Ishikawa (cell line): ENCODE measurements at regions not wholly inside any gene's neighbourhood (a gene's known extent, or its start where the extent isn't known, plus 50 kb on each side); places are given as distances from the start of the nearest gene placed in this dataset.

ENCODE experiments used
- CEBPB ChIP-seq: IDR thresholded peaks from 2 replicates; pipeline ENCODE4 v1.6.1; 2012
- CREB1 ChIP-seq: IDR thresholded peaks from 2 replicates; pipeline ENCODE4 v1.6.1; 2012; ENCODE audit warnings: low read depth
- EGR1 ChIP-seq: IDR thresholded peaks from 2 replicates; pipeline ENCODE4 v1.6.1; 2012
- EP300 ChIP-seq: IDR thresholded peaks from 2 replicates; pipeline ENCODE4 v1.6.1; 2012; ENCODE audit warnings: borderline replicate concordance
- FOXM1 ChIP-seq: IDR thresholded peaks from 2 replicates; pipeline ENCODE4 v1.6.1; 2012; ENCODE audit warnings: low read depth, borderline replicate concordance
- MAX ChIP-seq: IDR thresholded peaks from 2 replicates; pipeline ENCODE4 v1.6.1; 2012
- NFIC ChIP-seq: IDR thresholded peaks from 2 replicates; pipeline ENCODE4 v1.6.1; 2012
- RAD21 ChIP-seq: IDR thresholded peaks from 2 replicates; pipeline ENCODE4 v1.6.1; 2012; ENCODE audit warnings: low read depth
- REST ChIP-seq: IDR thresholded peaks from 2 replicates; pipeline ENCODE4 v1.6.1; 2012; ENCODE audit warnings: low read depth, mild to moderate bottlenecking
- TAF1 ChIP-seq: IDR thresholded peaks from 2 replicates; pipeline ENCODE4 v1.6.1; 2012; ENCODE audit warnings: low read depth, mild to moderate bottlenecking
- TCF12 ChIP-seq: IDR thresholded peaks from 2 replicates; pipeline ENCODE4 v1.6.1; 2012; ENCODE audit warnings: low read depth
- TEAD4 ChIP-seq: IDR thresholded peaks from 2 replicates; pipeline ENCODE4 v1.6.1; 2012
- USF1 ChIP-seq: IDR thresholded peaks from 2 replicates; pipeline ENCODE4 v1.6.1; 2012
- YY1 ChIP-seq: IDR thresholded peaks from 2 replicates; pipeline ENCODE4 v1.6.1; 2012; ENCODE audit warnings: low read depth
- ZBTB7A ChIP-seq: IDR thresholded peaks from 2 replicates; pipeline ENCODE4 v1.6.1; 2012; ENCODE audit warnings: low read depth

GRCh38 chr1:87495870-87496269 is 167.2 kb downstream of the LMO4 start:
- no peak for TF ChIP-seq EGR1
- no peak for TF ChIP-seq TEAD4
- no peak for TF ChIP-seq TAF1
- TF ChIP-seq CREB1, result no peak
- no peak for TF ChIP-seq REST
- no peak for TF ChIP-seq MAX
- no peak for TF ChIP-seq EP300
- TF ChIP-seq USF1, result no peak
- TF ChIP-seq NFIC, result no peak
- TF ChIP-seq YY1, result no peak
- TF ChIP-seq CEBPB, result no peak
- no peak for TF ChIP-seq RAD21
- no peak for TF ChIP-seq ZBTB7A

- TF ChIP-seq YY1 (no peak), FOXM1 (no peak), CREB1 (no peak), EGR1 (no peak), NFIC (no peak), TCF12 (no peak), TAF1 (no peak), ZBTB7A (no peak), USF1 (no peak), TEAD4 (no peak), REST (no peak), CEBPB (no peak), RAD21 (no peak), EP300 (no peak), MAX (no peak)
These were observed 168.9 kb downstream of the LMO4 start for GRCh38 chr1:87497380-87498203.

- no peak for TF ChIP-seq RAD21
- TF ChIP-seq ZBTB7A, result no peak
- no peak for TF ChIP-seq NFIC
- TF ChIP-seq YY1, result no peak
- TF ChIP-seq FOXM1, result no peak
- no peak for TF ChIP-seq REST
These were observed 173.1 kb downstream of the LMO4 start for GRCh38 chr1:87501738-87502137.

- TF ChIP-seq EGR1 (no peak), ZBTB7A (no peak), TAF1 (no peak), USF1 (no peak), FOXM1 (no peak), EP300 (no peak), CREB1 (no peak)
These were observed 176.8 kb downstream of the LMO4 start for GRCh38 chr1:87505391-87505983.
